Stimulated activated naive CD4-positive, alpha-beta T cell (primary cell): ENCODE measurements at regions not wholly inside any gene's neighbourhood (a gene's known extent, or its start where the extent isn't known, plus 50 kb on each side); places are given as distances from the start of the nearest gene placed in this dataset.
"Not testable (repeated sequence)": the region's sequence is repeated elsewhere in the genome, so short reads cannot be mapped to it uniquely, and the experiment has no call there.

Experiments
- DNase-seq, 6 experiments: peaks; one replicate each; lab custom pipeline; 2025; lab: John Stamatoyannopoulos, UW

- no peak for DNase-seq
These were observed 1364.4 kb downstream of the STIM2 start for GRCh38 chr4:28225050-28225449.

GRCh38 chr4:28225689-28226353, 1365.2 kb downstream of the STIM2 start:
- no peak for DNase-seq

GRCh38 chr4:28226962-28227361, 1366.3 kb downstream of the STIM2 start:
- no peak for DNase-seq

- no peak for DNase-seq
These were observed 1367.1 kb downstream of the STIM2 start for GRCh38 chr4:28227764-28228163.

GRCh38 chr4:28228561-28229491, 1368.2 kb downstream of the STIM2 start:
- DNase-seq = no peak

- DNase-seq = no peak
These were observed 1371.7 kb downstream of the STIM2 start for GRCh38 chr4:28232376-28232775.

GRCh38 chr4:28232951-28233350, 1372.3 kb downstream of the STIM2 start:
- no peak for DNase-seq

- no peak for DNase-seq
These were observed 1373.1 kb downstream of the STIM2 start for GRCh38 chr4:28233724-28234123.

GRCh38 chr4:28238876-28239275, 1378.2 kb downstream of the STIM2 start:
- DNase-seq = no peak

- no peak for DNase-seq
These were observed 1380.4 kb downstream of the STIM2 start for GRCh38 chr4:28241021-28241420.

GRCh38 chr4:28247805-28248204, 1387.2 kb downstream of the STIM2 start:
- no peak for DNase-seq

- no peak for DNase-seq
These were observed 1387.6 kb downstream of the STIM2 start for GRCh38 chr4:28248269-28248668.

GRCh38 chr4:28250646-28251045, 1390.0 kb downstream of the STIM2 start:
- DNase-seq = no peak

GRCh38 chr4:28251831-28252230, 1391.2 kb downstream of the STIM2 start:
- no peak for DNase-seq

- DNase-seq = no peak
These were observed 1393.4 kb downstream of the STIM2 start for GRCh38 chr4:28254003-28254402.

GRCh38 chr4:28256295-28256694, 1395.7 kb downstream of the STIM2 start:
- no peak for DNase-seq

GRCh38 chr4:28259951-28260350, 1399.3 kb downstream of the STIM2 start:
- DNase-seq = no peak

GRCh38 chr4:28267166-28267565, 1406.5 kb downstream of the STIM2 start:
- no peak for DNase-seq

GRCh38 chr4:28269426-28269825, 1408.8 kb downstream of the STIM2 start:
- DNase-seq = no peak

- DNase-seq = no peak
These were observed 1417.3 kb downstream of the STIM2 start for GRCh38 chr4:28277931-28278330.

GRCh38 chr4:28278676-28279075, 1418.0 kb downstream of the STIM2 start:
- DNase-seq = no peak

- no peak for DNase-seq
These were observed 1418.6 kb downstream of the STIM2 start for GRCh38 chr4:28279249-28279648.

GRCh38 chr4:28286266-28286665, 1425.6 kb downstream of the STIM2 start:
- DNase-seq = not testable (repeated sequence)
